ENCODE measurements at regions not wholly inside any gene's neighbourhood (a gene's known extent, or its start where the extent isn't known, plus 50 kb on each side); places are given as distances from the start of the nearest gene placed in this dataset.
A peak's percentile ranks its signal among the peaks of the same experiment; 100 is the strongest.

GRCh38 chrX:39704590-39704989 is 393.2 kb downstream of the BCOR start:
- Histone ChIP-seq H3K36me3 (no peaks in the 10 kb centered on the region), H3K27me3 (no peaks in the 10 kb centered on the region), H3K9me3 (no peaks in the 10 kb centered on the region), H3K4me3 (no peak overlapping the region)
- no peak for DNase-seq

DNA sequence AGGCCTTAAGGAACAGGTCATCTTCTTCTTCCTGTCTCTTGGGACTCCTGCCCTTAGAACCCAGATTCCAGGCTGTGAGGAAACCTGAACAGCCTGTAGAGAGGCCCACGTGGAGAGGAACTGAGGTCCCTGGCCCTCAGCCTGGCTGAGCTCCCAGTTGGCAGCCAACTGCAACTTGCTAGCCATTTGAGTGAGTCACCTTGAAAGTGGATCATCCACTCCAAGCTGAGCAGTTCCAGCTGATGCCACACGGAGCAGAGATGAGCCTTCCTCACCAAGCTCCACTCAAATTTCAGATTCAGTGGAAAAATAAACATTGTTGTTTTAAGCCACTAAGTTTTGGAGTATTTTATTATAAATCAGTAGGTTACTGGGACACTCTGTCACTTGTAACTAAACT is 392.5 kb downstream of the BCOR start:
- Histone ChIP-seq H3K4me3 (no peak overlapping the region), H3K27me3 (no peaks in the 10 kb centered on the region), H3K36me3 (no peaks in the 10 kb centered on the region), H3K9me3 (no peaks in the 10 kb centered on the region)
- DNase-seq: peak; percentile 87

GRCh38 chrX:39709364-39709763 is 388.4 kb downstream of the BCOR start:
- H3K9me3 ChIP-seq: no peaks in the 10 kb centered on the region
- H3K27me3 ChIP-seq: no peaks in the 10 kb centered on the region
- H3K4me3 ChIP-seq: no peak overlapping the region
- no peaks in the 10 kb centered on the region for H3K36me3 ChIP-seq
- no peak for DNase-seq

DNA sequence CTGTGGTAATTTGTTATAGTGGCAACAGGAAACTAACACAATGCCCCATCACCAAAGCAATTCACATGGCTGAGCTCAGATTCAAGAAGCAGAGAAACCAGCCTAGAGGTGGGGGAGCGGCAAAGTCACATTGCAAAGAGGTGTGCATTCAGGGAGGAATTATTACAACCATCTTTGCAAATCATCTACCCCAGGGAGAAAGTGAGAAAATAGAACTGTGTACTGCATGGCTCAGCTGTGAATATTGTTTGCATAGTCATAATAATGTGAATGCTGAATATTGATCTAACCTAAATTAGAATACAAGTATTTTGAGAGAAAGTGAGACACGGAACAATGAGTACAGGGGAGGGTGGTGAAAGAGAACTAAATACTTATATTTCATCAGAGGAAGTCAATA is 387.9 kb downstream of the BCOR start:
- Histone ChIP-seq H3K27me3 (no peaks in the 10 kb centered on the region), H3K4me3 (no peak overlapping the region), H3K9me3 (no peaks in the 10 kb centered on the region), H3K36me3 (no peaks in the 10 kb centered on the region)
- no peak for DNase-seq

- Histone ChIP-seq H3K27me3 (no peaks in the 10 kb centered on the region), H3K4me3 (no peak overlapping the region), H3K36me3 (no peaks in the 10 kb centered on the region), H3K9me3 (no peaks in the 10 kb centered on the region)
- no peak for DNase-seq
Observed at GRCh38 chrX:39710776-39711175, 387.0 kb downstream of the BCOR start.

DNA sequence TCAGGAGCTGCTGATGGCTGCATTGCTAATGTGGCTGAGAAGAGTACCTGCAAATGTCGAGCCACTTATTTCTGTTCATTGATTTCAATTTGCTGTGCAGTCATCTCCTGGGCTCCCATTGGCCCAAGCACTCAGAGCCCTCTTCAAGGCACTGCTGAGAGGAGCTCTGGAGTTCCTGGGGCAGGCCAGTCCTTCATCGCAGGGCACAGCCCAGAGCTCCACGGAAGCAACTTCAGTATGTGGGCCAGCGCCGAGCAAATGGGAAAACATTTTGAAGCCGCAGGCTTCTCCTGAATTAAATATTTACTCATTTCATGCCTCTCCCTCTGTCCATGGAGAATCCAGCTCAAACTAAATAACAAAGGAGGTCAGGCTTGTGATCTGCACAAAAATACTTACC is 383.3 kb downstream of the BCOR start:
- Histone ChIP-seq H3K4me3 (no peak overlapping the region), H3K9me3 (no peaks in the 10 kb centered on the region)

GRCh38 chrX:39716401-39716800 is 381.4 kb downstream of the BCOR start:
- no peak overlapping the region for H3K4me3 ChIP-seq
- H3K27me3 ChIP-seq: no peaks in the 10 kb centered on the region
- no peak for DNase-seq
- no peaks in the 10 kb centered on the region for H3K9me3 ChIP-seq
- H3K36me3 ChIP-seq: no peaks in the 10 kb centered on the region

More for the DNA sequence above, 383.3 kb downstream of the BCOR start:
- H3K27me3 ChIP-seq: no peaks in the 10 kb centered on the region
- no peak for DNase-seq
- no peaks in the 10 kb centered on the region for H3K36me3 ChIP-seq

GRCh38 chrX:39716802-39717540 is 380.8 kb downstream of the BCOR start:
- no peak for DNase-seq
- Histone ChIP-seq H3K36me3 (no peaks in the 10 kb centered on the region), H3K4me3 (no peak overlapping the region), H3K9me3 (no peaks in the 10 kb centered on the region), H3K27me3 (no peaks in the 10 kb centered on the region)

- H3K4me3 ChIP-seq: no peak overlapping the region
- DNase-seq: no peak
- no peaks in the 10 kb centered on the region for H3K27me3 ChIP-seq
- H3K36me3 ChIP-seq: no peaks in the 10 kb centered on the region
- no peaks in the 10 kb centered on the region for H3K9me3 ChIP-seq
Observed at GRCh38 chrX:39718981-39719380, 378.8 kb downstream of the BCOR start.

- no peaks in the 10 kb centered on the region for H3K36me3 ChIP-seq
- H3K4me3 ChIP-seq: no peak overlapping the region
- H3K9me3 ChIP-seq: no peaks in the 10 kb centered on the region
- DNase-seq: peak; percentile 28
- no peaks in the 10 kb centered on the region for H3K27me3 ChIP-seq
Observed at GRCh38 chrX:39720945-39721344, 376.8 kb downstream of the BCOR start.

- Histone ChIP-seq H3K4me3 (no peak overlapping the region), H3K36me3 (no peaks in the 10 kb centered on the region), H3K9me3 (no peaks in the 10 kb centered on the region), H3K27me3 (no peaks in the 10 kb centered on the region)
- DNase-seq: peak; percentile 64
Observed at GRCh38 chrX:39721566-39722279, 376.0 kb downstream of the BCOR start.

DNA sequence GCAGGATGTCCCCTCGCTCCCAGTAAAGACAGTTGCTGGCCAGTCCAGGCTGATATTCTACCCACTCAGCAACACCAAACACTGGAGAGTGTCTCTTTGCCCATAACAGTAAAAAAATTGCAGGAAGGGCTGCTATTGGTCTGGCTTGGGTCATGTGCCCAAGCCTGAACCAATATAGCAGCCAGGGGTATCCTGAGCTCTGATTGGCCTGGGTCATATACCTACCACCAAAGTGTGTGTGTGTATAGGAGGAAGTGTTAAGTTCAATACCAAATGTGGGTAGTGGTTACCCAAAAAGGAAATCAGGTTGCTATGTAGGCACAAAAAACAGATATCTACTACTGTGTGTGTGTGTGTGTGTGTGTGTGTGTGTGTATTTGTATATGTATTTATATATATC is 373.2 kb downstream of the BCOR start:
- no peaks in the 10 kb centered on the region for H3K9me3 ChIP-seq
- no peak for DNase-seq
- H3K27me3 ChIP-seq: no peaks in the 10 kb centered on the region
- H3K36me3 ChIP-seq: no peaks in the 10 kb centered on the region
- no peak overlapping the region for H3K4me3 ChIP-seq

DNA sequence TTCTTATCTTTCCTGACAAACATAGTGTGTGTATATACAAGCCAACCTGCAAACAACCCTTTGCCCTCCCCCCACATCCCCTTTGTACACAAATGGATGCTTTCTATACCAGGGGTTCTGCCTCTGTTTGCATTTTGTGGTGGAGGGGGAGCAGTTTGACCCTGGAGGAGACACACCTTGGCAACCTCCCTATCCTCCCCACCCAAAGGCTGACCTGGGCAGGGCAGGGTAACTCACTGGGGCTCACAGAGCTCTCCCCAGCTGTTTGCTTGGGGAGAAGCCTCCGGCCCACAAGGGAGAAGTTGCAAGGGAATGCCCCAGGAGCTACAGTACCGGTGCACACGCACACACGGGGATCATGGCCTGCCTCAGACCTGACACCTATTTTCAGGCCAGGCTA is 372.6 kb downstream of the BCOR start:
- Histone ChIP-seq H3K4me3 (no peak overlapping the region), H3K27me3 (no peaks in the 10 kb centered on the region), H3K9me3 (no peaks in the 10 kb centered on the region), H3K36me3 (no peaks in the 10 kb centered on the region)
- no peak for DNase-seq

GRCh38 chrX:39725928-39726619 is 371.7 kb downstream of the BCOR start:
- Histone ChIP-seq H3K9me3 (no peaks in the 10 kb centered on the region), H3K36me3 (no peaks in the 10 kb centered on the region), H3K4me3 (no peak overlapping the region), H3K27me3 (no peaks in the 10 kb centered on the region)
- no peak for DNase-seq

- no peak overlapping the region for H3K4me3 ChIP-seq
- no peaks in the 10 kb centered on the region for H3K27me3 ChIP-seq
- no peaks in the 10 kb centered on the region for H3K9me3 ChIP-seq
- peak; percentile 33 for DNase-seq
- no peaks in the 10 kb centered on the region for H3K36me3 ChIP-seq
Observed at GRCh38 chrX:39726771-39727170, 371.0 kb downstream of the BCOR start.

GRCh38 chrX:39728025-39728424 is 369.7 kb downstream of the BCOR start:
- no peak for DNase-seq
- no peak overlapping the region for H3K4me3 ChIP-seq
- H3K9me3 ChIP-seq: no peaks in the 10 kb centered on the region
- H3K36me3 ChIP-seq: no peaks in the 10 kb centered on the region
- no peaks in the 10 kb centered on the region for H3K27me3 ChIP-seq

- Histone ChIP-seq H3K4me3 (no peak overlapping the region), H3K9me3 (no peaks in the 10 kb centered on the region), H3K27me3 (no peaks in the 10 kb centered on the region), H3K36me3 (no peaks in the 10 kb centered on the region)
- DNase-seq: no peak
Observed at GRCh38 chrX:39728852-39729598, 368.7 kb downstream of the BCOR start.
